ENCODE measurements at regions not wholly inside any gene's neighbourhood (a gene's known extent, or its start where the extent isn't known, plus 50 kb on each side); places are given as distances from the start of the nearest gene placed in this dataset.

DNA sequence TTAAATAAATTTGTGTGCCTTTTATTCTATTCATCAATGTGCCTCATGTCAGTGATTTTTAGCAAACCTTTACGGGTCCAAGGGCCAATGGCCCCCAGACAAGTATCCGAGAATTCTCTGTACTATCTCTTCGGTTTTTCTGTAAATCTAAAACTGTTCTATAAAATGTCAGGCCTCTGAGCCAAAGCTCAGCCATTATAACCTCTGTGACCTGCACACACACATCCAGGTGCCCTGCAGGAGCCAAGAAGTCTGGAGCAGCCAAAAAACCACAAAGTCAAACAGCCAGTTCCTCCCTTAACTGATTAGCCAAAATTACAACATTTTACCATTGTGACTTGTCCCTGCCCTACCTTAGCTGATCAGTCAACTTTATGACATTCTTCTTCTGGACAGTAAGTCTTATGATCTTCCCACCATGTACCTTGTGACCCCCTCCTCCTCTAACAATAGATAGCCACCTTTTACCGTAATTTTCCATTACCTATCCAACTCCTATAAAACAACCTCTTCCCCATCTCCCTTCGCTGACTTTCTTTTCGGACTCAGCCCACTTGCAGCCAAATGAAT is 363.8 kb downstream of the SEMA3D start:
- H3K4me2 ChIP-seq (ENCODE audit: unreplicated experiment), result no peak overlapping the region
- no peak for DNase-seq
- no peaks in the 10 kb centered on the region for H3K27me3 ChIP-seq (replicated peaks; ENCODE audit: insufficient read depth)
- H3K9me2 ChIP-seq (ENCODE audit: insufficient read depth), result peaks cover 5% of the 10 kb centered on the region; the same call in 1 of the 2 replicates
- H3K79me2 ChIP-seq (ENCODE audit: insufficient read depth), result no peaks in the 10 kb centered on the region
- H3K27ac ChIP-seq, result no peak overlapping the region
- WGBS, 2 experiments (ENCODE audit: low coverage in 1 of 2, low lambda C conversion rate in 2 of 2, missing lambda C conversion rate in 2 of 2), result 91 to 92% methylated on average over 6 of the region's 6 CpGs
- no peak overlapping the region for H2AFZ ChIP-seq
- no peaks in the 10 kb centered on the region for H3F3A ChIP-seq (ENCODE audit: insufficient read depth)
- no peaks in the 10 kb centered on the region for H3K36me3 ChIP-seq (ENCODE audit: low read depth)
- no peaks in the 10 kb centered on the region for H3K9me3 ChIP-seq (ENCODE audit: low read depth)
- no peaks in the 10 kb centered on the region for H4K20me1 ChIP-seq (ENCODE audit: insufficient read depth)
- TF ChIP-seq EZH2phosphoT487 (IDR thresholded peaks at IDR 0.05; ENCODE audit: insufficient read depth, low read depth) (no peak), EZH2 (IDR thresholded peaks at IDR 0.05; ENCODE audit: insufficient read depth, poor library complexity, severe bottlenecking) (no peak)
- H3K4me3 ChIP-seq, result no peak overlapping the region
- in situ Hi-C loops (cut with MboI), result no loop called here
- H3K9ac ChIP-seq, result no peak overlapping the region
- no peaks in the 10 kb centered on the region for H3K4me1 ChIP-seq (ENCODE audit: insufficient read depth)

DNA sequence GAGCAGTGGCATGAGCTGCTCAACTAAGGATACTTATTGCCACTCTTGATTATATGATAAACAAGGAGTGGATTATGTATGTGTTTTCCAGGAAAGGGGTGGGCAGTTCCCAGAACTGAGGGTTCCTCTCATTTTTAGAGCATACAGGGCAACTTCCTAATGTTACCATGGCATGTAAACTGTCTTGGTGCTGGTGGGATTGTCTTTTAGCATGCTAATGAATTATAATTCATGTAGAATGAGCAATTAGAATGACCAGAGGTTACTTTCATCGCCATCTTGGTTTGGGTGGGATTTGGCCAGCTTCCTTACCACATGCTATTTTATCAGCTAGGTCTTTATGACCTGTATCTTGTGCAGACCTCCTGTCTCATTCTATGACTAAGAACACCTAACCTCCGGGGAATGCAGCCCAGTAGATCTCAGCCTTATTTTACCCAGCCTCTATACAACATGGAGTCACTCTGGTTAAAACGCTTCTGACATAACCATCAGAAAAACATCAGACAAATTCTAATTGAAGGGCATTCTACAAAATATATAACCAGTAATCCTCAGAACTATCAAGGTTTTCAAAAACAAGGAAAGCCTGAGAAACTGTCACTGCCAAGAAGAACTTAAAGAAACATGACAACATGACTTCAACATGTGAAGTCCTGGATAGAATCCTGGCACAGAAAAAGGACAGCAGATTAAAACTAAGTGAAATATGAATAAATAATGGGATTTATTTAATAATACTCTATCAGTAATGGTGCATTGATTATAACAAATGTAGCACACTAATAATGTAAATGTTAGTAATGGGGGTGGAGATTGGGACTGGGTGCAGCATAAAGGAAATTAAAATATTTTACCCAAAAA is 365.0 kb downstream of the SEMA3D start:
- 84 to 97% methylated on average over 3 of the region's 3 CpGs for WGBS, 2 experiments (ENCODE audit: low coverage in 1 of 2, low lambda C conversion rate in 2 of 2, missing lambda C conversion rate in 2 of 2)
- Histone ChIP-seq H4K20me1 (ENCODE audit: insufficient read depth) (no peaks in the 10 kb centered on the region), H3K4me1 (ENCODE audit: insufficient read depth) (no peaks in the 10 kb centered on the region), H3K27me3 (replicated peaks; ENCODE audit: insufficient read depth) (no peaks in the 10 kb centered on the region), H3K4me2 (ENCODE audit: unreplicated experiment) (no peak overlapping the region), H3K9me3 (ENCODE audit: low read depth) (no peaks in the 10 kb centered on the region), H3F3A (ENCODE audit: insufficient read depth) (no peaks in the 10 kb centered on the region), H3K27ac (no peak overlapping the region), H3K9me2 (ENCODE audit: insufficient read depth) (peaks cover 5% of the 10 kb centered on the region; the same call in 1 of the 2 replicates), H3K4me3 (no peak overlapping the region), H3K36me3 (ENCODE audit: low read depth) (no peaks in the 10 kb centered on the region), H2AFZ (no peak overlapping the region), H3K79me2 (ENCODE audit: insufficient read depth) (no peaks in the 10 kb centered on the region), H3K9ac (no peak overlapping the region)
- in situ Hi-C loops (cut with MboI), result no loop called here
- TF ChIP-seq EZH2phosphoT487 (IDR thresholded peaks at IDR 0.05; ENCODE audit: insufficient read depth, low read depth) (no peak), EZH2 (IDR thresholded peaks at IDR 0.05; ENCODE audit: insufficient read depth, poor library complexity, severe bottlenecking) (no peak)
- no peak for DNase-seq

DNA sequence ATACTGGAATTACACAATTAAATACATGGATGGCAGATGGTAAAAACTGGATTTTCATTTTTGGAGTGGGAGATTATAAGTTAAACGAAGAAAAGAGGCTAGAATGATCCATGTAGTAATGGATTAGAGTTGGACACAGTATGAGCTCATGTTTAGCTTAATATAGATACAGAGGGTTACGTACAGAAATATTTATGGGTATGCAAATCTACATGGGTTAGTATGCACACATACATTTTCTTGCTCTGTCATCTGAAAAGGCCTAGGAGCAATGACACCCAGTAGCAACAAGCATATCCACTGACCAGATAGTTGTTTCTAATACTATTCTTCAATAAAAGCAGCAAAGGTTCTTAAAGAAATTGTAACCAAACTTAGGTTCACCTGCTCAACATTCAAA is 366.4 kb downstream of the SEMA3D start:
- TF ChIP-seq EZH2 (IDR thresholded peaks at IDR 0.05; ENCODE audit: insufficient read depth, poor library complexity, severe bottlenecking) (no peak), EZH2phosphoT487 (IDR thresholded peaks at IDR 0.05; ENCODE audit: insufficient read depth, low read depth) (no peak)
- Histone ChIP-seq H3K4me3 (no peak overlapping the region), H3K27ac (no peak overlapping the region), H4K20me1 (ENCODE audit: insufficient read depth) (no peaks in the 10 kb centered on the region), H3K36me3 (ENCODE audit: low read depth) (no peaks in the 10 kb centered on the region), H3K27me3 (replicated peaks; ENCODE audit: insufficient read depth) (no peaks in the 10 kb centered on the region), H3K79me2 (ENCODE audit: insufficient read depth) (no peaks in the 10 kb centered on the region), H3K9ac (no peak overlapping the region), H2AFZ (no peak overlapping the region), H3F3A (ENCODE audit: insufficient read depth) (no peaks in the 10 kb centered on the region), H3K4me2 (ENCODE audit: unreplicated experiment) (no peak overlapping the region), H3K4me1 (ENCODE audit: insufficient read depth) (no peaks in the 10 kb centered on the region), H3K9me3 (ENCODE audit: low read depth) (no peaks in the 10 kb centered on the region), H3K9me2 (ENCODE audit: insufficient read depth) (peaks cover 5% of the 10 kb centered on the region; the same call in 1 of the 2 replicates)
- 19 to 29% methylated on average over 2 of the region's 2 CpGs for WGBS, 2 experiments (ENCODE audit: low coverage in 1 of 2, low lambda C conversion rate in 2 of 2, missing lambda C conversion rate in 2 of 2)
- DNase-seq, result no peak
- in situ Hi-C loops (cut with MboI), result no loop called here

DNA sequence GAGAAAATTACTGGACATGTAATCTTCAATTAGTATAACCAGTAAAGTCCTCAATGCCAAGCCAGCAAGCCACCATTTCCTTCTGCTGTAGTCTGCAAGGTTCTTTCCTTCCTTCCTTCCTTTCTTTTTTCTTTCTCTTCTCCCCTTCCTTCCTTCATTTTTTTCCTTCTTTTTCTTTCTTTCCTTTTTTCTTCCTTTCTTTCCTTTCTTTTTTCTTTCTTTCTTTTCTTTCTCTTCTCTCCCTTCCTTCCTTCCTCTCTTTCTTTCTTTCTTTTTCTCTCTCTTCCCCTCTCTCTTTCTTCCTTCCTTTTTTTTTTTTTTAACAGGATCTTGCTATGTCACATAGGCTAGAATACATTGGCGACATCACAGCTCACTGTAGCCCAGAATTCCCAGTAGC is 369.8 kb downstream of the SEMA3D start:
- H3K79me2 ChIP-seq (ENCODE audit: insufficient read depth), result no peaks in the 10 kb centered on the region
- 81 to 84% methylated on average over 1 of the region's 1 CpG for WGBS, 2 experiments (ENCODE audit: low coverage in 1 of 2, low lambda C conversion rate in 2 of 2, missing lambda C conversion rate in 2 of 2)
- in situ Hi-C loops (cut with MboI), result no loop called here
- H3K9ac ChIP-seq, result no peak overlapping the region
- H3K36me3 ChIP-seq (ENCODE audit: low read depth), result no peaks in the 10 kb centered on the region
- H3K27me3 ChIP-seq (replicated peaks; ENCODE audit: insufficient read depth), result no peaks in the 10 kb centered on the region
- no peaks in the 10 kb centered on the region for H3K4me1 ChIP-seq (ENCODE audit: insufficient read depth)
- no peak overlapping the region for H3K4me2 ChIP-seq (ENCODE audit: unreplicated experiment)
- H3F3A ChIP-seq (ENCODE audit: insufficient read depth), result no peaks in the 10 kb centered on the region
- no peak for TF ChIP-seq EZH2phosphoT487 (IDR thresholded peaks at IDR 0.05; ENCODE audit: insufficient read depth, low read depth)
- TF ChIP-seq EZH2 (IDR thresholded peaks at IDR 0.05; ENCODE audit: insufficient read depth, poor library complexity, severe bottlenecking), result no peak
- no peaks in the 10 kb centered on the region for H4K20me1 ChIP-seq (ENCODE audit: insufficient read depth)
- H2AFZ ChIP-seq, result peak overlapping the region; percentile 10; the same call in 1 of the 2 replicates
- no peaks in the 10 kb centered on the region for H3K9me2 ChIP-seq (ENCODE audit: insufficient read depth)
- H3K27ac ChIP-seq, result no peak overlapping the region
- no peak for DNase-seq
- no peaks in the 10 kb centered on the region for H3K9me3 ChIP-seq (ENCODE audit: low read depth)
- H3K4me3 ChIP-seq, result no peak overlapping the region

Data from GM23248 (cell line).